LNCaP clone FGC (cell line): ENCODE measurements at regions not wholly inside any gene's neighbourhood (a gene's known extent, or its start where the extent isn't known, plus 50 kb on each side); places are given as distances from the start of the nearest gene placed in this dataset.

ENCODE experiments used
- DNase-seq: peaks from one replicate; pipeline ENCODE4 v3.0.0-alpha.2; 2011; ENCODE audit warnings: low read depth
- H3K4me3 ChIP-seq: 2 replicates; pipeline ENCODE4 v1.5.1; 2011; ENCODE audit warnings: mild to moderate bottlenecking, low read depth, low read length, control low read depth
- TF ChIP-seq, protein P1 (sequence below): IDR thresholded peaks from 2 replicates; pipeline ENCODE4 v1.5.1; 2012; ENCODE audit warnings: mild to moderate bottlenecking; ENCODE audit not compliant: control insufficient read depth, insufficient read depth; ENCODE audit errors: extremely low read depth

DNA sequence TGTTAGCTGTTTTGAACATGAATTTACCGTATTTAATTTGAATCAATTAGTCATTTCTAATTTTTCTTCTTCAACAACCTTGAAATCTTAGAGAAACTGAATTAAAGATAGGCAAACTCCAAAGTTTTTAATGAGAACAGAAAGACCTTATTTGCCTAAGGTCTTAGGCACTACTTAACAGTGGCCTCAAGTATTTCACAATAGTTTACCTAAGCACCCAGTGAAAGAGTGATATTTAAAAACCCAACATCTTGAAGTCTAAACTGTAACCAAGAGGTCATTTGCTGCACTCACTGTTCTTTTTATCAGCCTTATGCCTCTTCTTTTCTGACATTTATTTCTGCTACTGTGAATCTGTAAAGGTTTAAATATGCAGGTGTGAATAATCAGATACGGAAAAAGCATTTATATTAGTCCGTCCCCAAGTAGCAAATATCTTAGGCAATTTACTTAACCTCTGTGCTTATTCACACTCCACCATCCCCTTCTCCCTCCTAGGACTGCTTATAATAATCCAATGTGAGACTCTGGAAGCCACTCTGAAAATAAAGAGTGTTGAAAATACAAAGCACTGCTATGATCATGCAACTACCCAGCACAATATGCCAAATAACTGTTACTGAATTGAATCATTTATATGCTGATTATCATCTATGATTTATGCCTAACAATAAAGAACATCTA is 105.7 kb downstream of the ELAPOR2 start:
- TF ChIP-seq, protein P1, sequence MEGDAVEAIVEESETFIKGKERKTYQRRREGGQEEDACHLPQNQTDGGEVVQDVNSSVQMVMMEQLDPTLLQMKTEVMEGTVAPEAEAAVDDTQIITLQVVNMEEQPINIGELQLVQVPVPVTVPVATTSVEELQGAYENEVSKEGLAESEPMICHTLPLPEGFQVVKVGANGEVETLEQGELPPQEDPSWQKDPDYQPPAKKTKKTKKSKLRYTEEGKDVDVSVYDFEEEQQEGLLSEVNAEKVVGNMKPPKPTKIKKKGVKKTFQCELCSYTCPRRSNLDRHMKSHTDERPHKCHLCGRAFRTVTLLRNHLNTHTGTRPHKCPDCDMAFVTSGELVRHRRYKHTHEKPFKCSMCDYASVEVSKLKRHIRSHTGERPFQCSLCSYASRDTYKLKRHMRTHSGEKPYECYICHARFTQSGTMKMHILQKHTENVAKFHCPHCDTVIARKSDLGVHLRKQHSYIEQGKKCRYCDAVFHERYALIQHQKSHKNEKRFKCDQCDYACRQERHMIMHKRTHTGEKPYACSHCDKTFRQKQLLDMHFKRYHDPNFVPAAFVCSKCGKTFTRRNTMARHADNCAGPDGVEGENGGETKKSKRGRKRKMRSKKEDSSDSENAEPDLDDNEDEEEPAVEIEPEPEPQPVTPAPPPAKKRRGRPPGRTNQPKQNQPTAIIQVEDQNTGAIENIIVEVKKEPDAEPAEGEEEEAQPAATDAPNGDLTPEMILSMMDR: no peak
- DNase-seq: no peak
- H3K4me3 ChIP-seq: no peak overlapping the region

DNA sequence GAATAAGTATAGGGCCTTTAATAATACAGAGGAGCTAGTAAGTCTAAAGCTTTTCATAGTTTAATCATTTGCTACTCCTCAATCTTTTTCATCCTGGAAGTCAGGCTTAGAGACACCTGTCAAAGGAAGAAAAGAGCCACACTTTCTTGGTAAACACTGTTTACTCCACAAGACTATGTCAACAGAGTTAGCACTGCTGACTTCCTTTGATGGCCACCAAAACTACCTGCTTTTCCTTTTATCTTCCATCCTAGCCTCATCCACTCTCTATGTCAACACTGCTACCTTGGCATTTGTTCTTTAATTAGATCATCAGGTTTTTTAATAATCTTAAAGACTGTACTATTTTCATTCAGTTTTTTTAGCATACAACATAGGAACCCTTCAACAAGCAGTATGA is 106.2 kb downstream of the ELAPOR2 start:
- H3K4me3 ChIP-seq: no peak overlapping the region
- DNase-seq: no peak
- TF ChIP-seq, protein P1: no peak

DNA sequence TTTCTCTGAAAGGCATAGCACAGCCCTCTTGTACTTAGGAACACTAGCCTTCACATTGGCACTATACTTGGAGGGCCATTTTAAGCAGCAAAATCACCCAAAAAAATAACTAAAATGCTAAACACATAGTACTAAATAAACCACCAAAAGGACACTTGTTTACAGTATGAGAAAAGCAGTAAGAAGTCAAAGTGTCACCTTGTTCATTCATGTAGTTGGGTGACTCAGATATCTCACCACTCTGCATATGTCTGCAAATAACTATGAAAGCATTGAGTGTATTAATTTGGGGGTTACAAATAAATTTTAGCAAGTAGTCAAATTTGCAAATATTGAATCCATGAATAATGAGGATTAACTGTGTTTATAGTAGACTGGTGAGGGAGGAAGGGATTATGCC is 107.6 kb downstream of the ELAPOR2 start:
- no peak overlapping the region for H3K4me3 ChIP-seq

DNA sequence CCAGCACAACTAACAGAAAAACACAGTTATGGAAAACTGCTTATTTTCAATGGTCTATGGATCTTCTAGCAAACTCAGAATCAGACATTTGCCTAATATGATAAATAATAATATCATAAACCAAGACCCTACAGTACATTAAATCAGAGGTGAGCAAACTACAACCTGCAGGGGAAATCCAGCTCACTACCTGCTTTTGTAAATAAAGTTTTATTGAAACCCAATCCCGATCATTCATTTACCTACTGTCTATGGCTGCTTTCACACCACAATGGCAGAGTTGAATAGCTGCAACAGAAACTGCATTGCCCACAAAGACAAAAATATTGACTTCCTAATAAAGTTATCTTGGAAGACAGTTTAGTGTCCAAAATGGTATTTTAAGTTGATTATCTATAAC is 108.5 kb downstream of the ELAPOR2 start:
- DNase-seq: no peak
- TF ChIP-seq, protein P1: no peak
- H3K4me3 ChIP-seq: no peak overlapping the region

More for the DNA sequence above, 107.6 kb downstream of the ELAPOR2 start:
- TF ChIP-seq, protein P1: no peak
- no peak for DNase-seq

DNA sequence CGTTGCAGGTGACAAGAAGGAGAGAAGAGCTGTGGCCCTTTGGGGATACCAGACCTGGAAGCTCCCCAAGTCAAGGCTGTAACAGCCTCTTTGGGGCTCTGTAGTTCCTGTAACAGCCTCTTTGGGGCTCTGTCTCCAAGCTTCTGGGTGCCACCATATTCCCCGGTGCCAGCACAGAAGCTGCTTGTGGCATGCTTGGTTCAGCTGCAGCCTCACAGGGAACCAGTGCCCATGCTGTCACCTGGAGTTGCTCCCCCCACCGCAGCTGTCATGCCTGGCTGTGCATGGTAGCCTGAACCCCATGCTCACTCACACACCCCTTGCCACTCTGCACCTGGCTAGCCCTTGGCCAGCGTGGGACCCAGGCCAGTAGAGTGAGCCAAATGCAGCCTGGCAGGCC is 109.1 kb downstream of the ELAPOR2 start:
- TF ChIP-seq, protein P1: no peak
- no peak for DNase-seq
- H3K4me3 ChIP-seq: no peak overlapping the region

DNA sequence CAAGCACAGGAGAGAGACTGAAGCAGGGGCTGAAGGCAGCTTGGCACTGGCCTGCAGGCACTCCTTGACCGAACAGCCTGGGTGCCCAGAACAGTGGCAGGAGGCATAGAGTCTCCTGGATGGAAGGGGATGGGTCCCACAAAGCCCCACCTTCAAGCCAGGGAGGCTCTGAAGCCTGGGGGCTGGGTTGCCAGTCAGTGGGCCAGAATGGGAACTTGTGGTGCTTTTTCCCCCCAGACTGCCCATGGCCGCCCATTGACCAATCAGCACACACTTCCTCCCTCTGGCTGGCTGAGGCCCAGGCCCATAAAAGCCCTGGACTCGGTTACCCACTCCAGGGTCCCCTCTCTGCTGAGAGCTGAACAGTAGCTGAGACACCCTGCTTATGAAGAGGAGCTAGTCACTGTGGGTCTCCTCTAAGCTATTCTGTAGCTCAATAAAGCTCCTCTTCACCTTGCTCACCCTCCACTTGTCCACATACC is 109.6 kb downstream of the ELAPOR2 start:
- TF ChIP-seq, protein P1: no peak
- DNase-seq: no peak
- H3K4me3 ChIP-seq: no peak overlapping the region

DNA sequence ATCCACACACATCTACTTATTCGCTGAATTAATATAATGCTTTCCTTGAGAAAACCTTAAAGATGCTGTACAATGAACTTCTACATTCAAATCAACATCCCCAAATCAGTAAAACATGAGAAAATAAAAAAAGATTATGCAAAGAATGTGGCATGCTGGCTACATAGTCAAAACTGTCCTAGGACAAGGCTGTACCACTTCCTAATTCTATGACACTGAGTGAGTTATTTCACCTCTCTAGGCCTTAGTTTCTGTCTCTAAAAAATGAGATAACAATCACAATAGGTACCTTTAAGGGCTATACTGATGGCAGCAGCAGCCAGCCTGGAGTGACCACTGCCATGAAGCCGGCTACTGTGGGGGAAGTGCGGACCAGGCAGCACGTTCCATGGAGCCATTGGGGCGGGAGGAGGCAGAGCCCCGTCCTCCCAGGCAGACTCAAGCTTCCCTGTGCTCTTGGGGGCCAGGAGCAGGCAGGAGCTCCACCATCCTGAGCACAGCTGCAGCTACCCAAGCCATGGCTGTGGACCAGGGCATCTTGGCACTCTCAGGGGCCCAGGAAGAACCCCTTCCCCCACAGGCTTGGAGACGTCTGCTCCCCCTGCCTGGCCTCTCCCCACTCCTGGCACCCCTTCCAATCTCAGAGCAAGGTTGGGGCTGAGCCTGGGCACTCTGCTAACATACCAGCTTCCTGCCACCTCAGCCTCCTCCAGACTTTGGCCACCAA is 110.2 kb downstream of the ELAPOR2 start:
- no peak for DNase-seq
- TF ChIP-seq, protein P1: no peak
- H3K4me3 ChIP-seq: no peak overlapping the region
